ENCODE measurements at regions not wholly inside any gene's neighbourhood (a gene's known extent, or its start where the extent isn't known, plus 50 kb on each side); places are given as distances from the start of the nearest gene placed in this dataset.

- no peak for TF ChIP-seq CTCF (conservative IDR thresholded peaks at IDR 0.05; ENCODE audit: low read length)
- TF ChIP-seq EZH2phosphoT487 (IDR thresholded peaks at IDR 0.05; ENCODE audit: borderline replicate concordance): no peak
Observed at GRCh38 chr18:10042492-10042891, 128.7 kb downstream of the VAPA start.
